Hindlimb muscle (tissue), 1 donor: ENCODE measurements at regions not wholly inside any gene's neighbourhood (a gene's known extent, or its start where the extent isn't known, plus 50 kb on each side); places are given as distances from the start of the nearest gene placed in this dataset.

Experiments used
- DNase-seq: peaks from one replicate; pipeline ENCODE4 v3.0.0-alpha.2; 2013

DNA sequence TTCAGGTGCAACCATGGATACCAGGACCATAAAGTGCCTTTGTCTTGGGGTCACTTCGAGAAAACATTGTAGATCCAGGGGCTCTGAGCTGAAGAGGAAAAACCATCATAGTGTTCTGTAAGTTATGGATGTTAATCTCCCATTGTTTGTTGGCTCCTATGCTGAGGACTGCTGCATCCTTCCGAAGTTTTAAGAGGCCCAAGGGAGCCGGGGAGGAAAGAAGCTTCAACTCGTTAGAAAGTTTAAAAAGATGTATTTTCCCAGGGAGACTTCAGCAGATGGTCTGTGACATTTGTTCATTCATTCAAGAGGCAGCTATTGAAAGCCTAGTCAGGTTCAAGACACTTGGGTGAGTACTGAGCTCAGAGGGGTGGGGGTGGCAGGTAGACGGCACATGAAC lies 378.8 kb upstream of the TBX3 start:
- peak; percentile 19 for DNase-seq

DNA sequence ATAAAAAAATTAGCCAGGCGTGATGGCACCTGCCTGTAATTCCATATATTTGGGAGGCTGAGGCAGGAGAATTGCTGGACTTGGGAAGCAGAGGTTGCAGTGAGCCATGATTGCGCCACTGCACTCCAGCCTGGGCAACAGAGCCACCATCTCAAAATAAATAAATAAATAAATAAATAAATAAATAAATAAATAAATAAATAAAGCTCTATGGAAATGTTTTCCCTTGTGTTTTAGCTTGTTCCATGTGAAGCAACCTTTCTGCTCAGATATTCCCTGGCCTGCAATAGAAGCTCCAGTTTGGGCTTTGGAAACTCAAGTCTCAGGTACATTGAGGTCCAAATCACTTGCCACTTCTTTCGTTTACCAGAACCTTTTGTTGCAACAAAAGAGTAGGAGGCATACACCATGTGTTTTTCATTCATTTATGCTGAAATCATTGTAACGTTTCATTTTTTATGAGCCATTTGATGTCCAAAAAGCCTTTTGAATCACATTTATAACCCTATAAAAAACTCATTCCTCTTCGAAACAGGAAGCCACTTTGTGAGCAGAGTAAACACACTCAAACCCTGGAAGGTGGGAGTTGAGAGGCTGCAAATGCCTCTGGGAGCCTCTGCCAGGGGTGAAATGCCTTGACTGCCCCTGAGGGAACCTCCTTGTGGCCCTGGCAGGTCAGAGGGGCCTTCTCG lies 376.6 kb upstream of the TBX3 start:
- no peak for DNase-seq

DNA sequence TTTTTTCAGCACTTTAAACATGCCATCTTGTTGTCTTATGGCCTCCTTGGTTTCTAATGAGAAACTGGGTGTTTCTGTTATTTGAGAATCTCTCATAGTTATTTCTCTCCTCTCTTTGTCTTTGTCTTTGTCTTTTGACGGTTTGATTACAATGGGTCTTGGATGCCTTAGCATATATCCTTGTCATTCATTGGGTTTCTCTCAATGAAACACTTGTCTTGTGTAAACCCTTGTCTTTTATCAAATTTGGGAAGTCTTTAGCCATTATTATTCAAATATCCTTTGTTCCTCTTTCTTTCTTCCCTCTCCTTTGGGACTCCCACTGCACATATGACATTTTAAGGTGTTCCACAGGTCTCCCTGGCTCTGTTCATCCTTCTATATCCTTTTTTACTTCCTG lies 373.5 kb upstream of the TBX3 start:
- DNase-seq, result no peak

DNA sequence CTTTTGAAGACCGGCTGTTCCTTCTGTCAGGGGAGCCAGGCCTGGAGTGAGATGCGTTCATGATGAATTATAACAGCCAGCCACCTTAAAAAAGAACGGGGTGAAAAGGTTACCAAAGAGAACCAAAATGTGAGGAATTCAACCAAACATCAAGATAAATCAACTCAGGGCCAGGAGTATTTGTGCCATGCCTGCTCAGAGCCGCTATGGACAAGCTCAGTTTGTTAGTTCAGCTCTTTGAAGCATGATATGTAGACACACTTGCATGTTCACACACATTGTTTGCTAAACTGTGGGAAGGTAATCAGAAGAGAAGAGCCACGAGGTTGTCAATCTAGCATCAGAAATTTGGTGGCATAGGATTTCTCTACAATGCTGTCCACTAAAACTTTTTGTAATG lies 367.4 kb upstream of the TBX3 start:
- no peak for DNase-seq

DNA sequence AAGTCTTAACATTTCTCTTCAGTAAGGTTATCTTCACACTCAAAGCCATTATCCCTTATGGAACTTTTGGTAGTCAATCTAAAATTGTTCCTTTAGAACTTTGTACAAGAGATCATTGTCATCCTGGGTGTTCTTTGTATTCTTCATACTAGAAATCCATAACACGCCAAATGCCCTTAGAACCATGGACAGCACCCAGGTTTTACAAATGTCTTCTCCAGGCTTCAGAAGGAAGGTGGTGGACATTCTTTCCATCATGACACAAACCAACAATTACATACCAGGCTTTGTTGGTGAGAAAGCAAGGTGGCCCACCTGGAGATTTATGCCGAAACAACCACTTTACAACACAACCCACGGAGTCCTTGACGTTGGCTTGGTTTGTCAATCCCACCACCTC lies 365.6 kb upstream of the TBX3 start:
- DNase-seq, result no peak

DNA sequence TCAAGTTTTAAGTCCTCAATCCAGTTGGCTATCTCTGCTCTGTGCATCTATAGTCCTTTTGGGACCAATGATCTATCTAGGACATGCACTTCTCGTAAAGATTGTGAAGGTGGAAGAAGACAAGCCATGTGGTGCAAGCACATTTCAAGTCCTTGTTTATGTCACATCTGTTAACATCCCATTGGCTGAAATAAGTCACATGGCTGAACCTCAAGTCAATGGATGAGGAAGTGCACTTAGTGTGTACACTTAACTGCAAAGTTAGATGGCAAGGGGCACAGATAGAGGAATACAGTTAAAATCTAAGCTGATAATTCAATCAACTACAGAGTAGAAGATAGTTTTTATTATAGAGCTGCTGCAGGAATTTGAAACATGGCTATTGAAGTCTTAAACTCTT lies 362.8 kb upstream of the TBX3 start:
- DNase-seq, result no peak

DNA sequence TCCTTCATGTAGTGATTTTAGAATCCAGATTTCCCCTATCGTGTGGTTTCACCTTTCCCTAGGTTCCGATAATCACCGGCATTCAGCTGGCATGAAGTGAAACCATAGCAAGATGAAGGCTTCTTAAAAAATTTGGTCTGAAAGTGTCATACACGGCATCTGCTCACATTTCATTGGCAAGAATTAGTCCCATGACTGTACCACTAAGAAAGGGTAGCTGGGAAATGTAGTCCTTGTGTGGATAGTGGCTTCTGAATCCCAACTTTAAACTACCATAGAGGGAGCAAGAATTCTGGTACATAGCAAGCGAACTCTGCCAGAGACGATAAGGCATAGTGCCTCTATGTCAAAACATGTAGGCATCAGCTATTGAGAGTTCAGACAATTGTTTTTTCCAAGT lies 360.1 kb upstream of the TBX3 start:
- DNase-seq, result no peak

DNA sequence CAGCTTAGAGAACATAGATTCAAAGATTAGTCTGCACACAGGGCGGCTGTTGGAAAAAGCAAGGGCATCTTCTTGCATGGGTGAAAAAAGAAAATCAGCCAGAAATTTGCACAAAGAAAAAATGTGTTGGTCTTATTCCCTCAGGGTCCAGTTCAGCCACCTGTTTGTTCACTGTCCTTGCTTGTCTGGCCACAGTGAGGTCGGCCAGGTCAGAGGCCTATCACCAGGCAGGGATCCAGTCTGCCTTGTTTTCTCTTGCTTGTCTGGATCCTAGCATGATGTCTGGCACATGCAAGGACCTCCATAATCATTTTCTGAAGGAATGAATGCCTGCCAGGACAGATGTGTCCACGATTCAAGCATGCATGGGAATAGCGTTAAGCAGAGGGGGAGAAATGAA lies 359.1 kb upstream of the TBX3 start:
- no peak for DNase-seq

DNA sequence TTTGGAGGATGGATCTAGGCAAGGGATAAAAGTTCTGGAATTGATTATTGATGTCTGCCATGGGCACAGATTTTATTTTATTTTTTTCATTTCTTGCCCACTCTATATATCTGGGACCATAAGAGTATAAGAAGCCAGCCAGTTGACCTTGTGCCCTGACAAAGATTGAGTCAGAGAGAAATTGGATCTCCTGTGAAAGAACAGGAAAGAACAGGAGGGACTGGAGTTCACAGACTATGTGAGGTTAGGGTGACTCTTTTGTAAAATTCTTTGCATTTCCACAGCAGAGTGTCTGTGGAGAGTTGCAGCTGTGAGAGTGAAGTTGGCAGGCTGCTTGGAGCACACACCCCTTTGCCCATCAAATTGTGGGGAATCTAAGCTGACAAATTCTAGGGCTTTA lies 358.4 kb upstream of the TBX3 start:
- DNase-seq, result no peak

DNA sequence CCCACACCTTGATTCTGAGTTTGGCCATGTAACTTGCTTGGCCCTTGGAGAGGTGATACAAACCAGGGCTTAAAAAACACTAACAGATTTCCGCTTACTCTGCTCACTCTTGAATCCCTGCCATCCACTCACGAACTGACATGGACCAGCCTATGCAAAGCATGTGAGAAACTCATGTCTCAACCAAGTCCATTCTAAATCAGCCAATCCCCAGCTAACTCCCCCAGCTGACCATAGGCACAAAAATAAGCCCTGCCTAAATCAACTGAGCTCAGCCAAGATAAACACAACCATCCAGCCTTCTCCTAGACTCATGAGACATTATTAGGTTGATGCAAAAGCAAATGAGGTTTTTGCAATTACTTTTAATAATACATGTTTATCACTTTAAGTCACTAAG lies 353.9 kb upstream of the TBX3 start:
- no peak for DNase-seq

DNA sequence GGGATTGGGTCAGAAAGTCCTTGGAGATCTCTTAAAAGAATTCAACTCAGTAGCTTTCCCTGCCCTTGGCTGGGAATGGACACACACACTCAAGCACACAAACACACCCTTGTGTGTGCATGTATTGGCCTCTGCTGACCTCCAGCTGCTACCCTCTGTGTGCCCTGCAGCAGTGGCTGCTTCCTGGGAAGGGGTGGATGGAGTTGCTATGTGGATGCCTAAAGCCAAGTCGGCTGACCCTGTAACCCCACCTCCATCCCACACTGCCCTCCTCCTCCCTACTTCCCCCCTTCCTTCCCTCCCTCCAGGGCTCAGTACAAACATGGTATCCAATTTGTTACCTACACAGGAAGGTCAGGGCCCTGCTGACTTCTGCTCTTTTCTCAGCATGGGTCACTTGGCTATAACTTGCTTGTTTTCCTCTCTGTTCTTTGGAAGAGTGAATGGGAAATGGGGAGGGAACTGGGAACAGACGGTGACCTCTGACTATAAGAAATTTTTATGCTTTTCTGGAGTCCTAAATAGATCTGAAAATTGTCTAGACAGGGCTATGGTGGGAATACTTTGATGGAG lies 351.6 kb upstream of the TBX3 start:
- DNase-seq, result no peak

DNA sequence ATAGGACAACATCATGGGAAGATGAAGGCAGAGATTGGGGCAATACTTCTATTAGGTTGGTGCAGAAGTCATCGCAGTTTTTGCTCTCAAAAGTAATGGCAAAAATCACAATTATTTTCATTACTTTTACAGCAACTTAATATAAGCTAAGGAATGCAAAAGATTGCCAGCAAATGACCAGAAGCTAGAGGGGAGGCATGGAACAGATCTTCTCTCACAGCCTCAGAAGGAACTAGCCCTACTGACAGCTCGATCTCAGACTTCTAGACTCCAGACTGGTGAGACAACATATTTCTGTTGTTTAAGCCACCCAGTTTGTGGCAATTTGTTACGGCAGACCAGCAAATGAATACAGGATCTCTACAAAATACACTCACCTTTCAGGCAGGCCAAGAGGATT lies 348.5 kb upstream of the TBX3 start:
- no peak for DNase-seq

DNA sequence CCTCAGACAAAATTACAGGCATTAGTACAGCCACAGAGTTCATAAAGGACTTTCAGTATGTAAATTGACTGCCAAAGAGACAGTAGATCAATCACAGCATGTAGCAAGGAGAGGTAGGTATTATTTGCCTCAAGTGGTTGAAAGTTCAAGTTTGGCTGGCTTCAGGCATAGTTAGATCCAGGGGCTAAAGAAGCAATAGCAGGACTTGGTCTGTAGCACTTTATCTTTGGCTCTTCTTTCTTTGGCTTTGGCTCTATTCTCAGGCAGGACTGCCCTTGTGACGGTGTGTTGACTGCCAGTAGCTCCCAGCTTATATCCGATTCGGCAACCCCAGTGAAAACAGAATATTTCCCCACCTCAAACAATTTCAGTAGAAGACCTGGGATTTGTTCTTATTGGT lies 346.0 kb upstream of the TBX3 start:
- no peak for DNase-seq

DNA sequence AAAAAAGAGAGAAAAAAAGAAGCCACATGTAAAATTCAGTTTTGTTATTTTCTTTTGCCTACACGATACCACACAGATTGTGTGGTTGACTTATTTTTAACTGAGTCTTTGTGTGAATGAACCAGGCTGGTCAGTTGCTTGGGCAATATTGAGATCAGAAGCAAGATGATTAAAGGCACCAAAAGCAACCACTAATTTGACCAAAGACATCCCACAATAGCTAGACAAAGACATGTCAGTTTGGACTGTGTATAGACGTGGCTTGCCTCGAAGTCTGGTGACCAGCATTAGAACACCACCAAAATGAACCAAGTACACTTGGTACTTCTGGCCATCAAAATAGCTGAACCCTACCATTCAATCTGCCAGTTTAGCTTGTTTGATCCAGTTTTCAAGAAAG lies 340.6 kb upstream of the TBX3 start:
- no peak for DNase-seq

DNA sequence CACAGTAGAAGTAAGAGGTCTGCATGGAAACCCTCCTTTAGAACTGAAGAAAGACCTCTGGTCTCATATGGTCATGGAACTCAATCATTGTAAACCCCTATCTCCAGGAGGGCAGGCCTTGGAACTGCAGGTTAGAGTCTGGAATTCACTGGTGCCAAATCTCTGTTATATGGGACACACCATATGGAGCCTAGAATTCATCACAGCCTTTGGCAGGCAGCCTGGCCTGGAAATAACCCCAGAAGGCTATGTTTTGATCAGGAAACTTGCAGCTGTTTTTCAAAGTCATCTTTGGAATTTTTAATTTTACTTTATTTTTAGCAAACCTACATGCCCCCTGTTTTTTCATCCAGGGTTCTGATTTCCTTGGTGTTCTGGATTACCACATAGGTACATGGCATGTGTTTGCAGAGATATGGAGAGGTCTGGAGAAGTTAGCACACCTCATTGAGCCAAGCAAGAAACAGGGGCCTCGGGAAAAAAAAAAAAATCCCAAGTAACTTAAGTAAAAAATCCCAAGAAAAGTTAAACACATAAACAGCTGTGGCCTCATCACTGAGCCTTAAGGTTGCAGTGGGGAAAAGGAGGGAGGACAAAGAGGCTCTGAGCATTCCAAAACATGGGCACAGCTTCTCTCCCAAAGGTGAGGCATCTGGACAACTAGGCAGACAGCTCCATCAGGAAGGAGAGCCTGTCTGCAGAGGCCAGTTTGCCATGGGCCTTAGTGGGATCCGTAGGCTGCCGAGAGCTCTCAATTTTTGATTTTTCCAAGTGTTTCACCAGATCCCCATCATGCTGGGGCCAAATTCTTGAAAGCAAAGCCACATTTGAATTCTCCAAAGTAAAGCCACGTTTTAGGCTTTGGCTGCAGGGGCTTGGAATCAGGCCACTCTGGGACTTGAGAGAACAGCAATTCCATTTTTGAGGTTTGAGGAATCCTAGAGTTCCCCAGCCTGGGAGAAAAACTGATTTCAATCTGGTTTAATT lies 339.6 kb upstream of the TBX3 start:
- DNase-seq, result peak; percentile 81

DNA sequence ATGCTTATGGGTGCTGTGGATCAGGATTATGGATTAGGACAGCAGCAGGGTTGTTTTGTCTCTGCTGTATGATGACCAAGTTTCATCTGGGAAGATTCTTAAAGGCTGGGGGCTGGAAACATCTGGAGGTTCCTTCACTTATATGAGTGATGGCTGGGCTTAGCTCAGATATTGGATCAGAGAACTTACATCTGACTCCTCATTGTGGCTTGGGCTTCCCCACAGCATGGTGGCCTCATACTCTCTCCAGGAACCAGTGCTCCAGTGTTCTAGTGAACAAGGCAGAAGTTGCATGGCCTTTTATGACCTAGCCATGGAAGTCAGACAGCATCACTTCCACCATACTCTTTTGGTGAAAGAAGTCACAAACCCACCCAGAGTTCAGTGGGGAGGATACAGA lies 336.1 kb upstream of the TBX3 start:
- DNase-seq, result no peak

DNA sequence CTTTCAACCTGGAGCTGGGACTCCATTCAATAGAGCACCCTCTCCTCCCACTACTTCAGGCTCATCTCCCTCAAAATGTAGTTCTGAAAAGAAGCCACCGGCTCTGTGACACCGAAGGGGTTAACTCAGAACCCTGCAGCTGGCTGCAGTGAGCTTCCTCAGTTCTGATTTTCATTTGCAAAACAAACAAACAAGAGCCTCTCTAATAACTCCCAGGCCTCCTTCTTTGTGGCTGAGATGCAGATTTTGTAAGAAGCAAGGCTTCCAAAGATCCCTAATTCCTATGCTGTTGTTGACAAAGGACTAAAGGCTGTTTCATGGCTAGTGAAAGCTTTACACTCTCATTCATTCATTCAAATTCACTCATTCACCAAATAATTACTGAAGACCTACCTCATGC lies 333.4 kb upstream of the TBX3 start:
- DNase-seq, result no peak

DNA sequence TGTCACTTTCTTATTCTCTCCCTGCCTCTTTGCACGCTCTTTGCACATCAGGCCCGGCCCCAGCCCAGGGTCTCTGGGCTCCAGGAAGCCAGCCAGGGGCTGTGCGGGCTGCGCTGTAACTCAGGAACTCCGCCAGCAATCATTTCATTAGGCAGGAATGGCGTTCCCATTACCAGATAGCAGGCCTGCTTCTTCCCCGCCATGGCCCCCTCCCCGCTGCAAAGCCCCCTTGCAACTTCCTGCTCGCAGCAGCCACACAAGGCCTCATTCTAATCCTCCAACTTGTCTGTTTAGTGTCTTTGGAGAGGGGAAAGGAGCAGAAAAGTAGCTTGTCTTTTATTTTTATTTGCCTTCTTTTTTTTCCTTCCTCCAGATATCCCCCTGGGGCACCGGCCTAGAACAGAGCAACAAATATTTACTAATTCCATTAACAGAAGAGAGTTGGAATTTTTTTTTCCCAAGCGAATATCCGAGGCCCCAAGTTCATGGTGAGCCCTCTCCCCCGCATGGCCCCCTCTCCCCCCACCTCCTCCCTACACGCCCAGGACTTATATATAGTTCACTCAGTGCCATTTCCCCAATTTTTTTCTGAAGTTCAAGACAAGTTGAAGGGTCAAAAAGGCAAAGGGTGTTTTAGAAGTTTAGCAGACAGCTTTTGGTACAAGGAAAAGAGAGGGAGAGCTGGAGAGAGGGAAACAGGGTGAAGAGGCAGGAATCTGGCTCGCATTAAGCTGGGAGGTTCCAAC lies 329.4 kb upstream of the TBX3 start:
- peak; percentile 50 for DNase-seq

DNA sequence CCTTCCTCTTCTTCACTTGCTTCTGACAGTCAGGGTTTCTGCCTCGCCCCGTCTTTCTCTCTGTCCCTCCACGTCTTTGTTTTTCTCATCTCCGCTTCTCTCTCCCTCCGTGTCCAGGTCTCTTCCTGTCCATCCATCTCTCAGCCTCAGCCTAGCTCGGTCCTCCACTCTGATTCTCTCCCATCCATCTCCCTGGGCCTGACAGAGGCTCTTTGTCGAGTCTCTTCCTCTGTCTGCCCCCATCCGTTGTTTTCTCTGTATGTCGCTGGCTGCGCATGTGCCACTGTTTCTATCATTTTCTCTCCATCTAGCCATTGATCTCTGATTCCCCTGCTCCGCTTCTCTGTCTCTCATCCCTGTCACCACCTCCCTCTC lies 328.9 kb upstream of the TBX3 start:
- DNase-seq, result no peak

DNA sequence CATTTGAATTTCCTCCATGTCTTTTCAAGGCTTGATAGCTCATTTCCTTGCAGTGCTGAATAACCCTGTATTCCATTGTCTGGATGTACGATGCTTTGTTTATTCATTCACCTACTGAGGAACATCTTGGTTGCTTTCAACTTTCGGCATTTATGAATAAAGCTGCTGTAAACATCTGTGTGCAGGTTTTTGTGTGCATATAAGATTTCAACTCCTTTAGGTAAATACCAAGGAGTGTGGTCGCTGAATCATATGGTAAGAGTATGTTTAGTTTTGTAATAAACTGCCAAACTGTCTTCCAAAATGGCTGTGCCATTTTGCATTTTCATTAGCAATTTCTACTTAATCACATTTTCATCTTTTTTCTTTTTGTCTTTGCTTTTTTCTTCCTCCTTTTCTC lies 327.7 kb upstream of the TBX3 start:
- DNase-seq, result no peak

DNA sequence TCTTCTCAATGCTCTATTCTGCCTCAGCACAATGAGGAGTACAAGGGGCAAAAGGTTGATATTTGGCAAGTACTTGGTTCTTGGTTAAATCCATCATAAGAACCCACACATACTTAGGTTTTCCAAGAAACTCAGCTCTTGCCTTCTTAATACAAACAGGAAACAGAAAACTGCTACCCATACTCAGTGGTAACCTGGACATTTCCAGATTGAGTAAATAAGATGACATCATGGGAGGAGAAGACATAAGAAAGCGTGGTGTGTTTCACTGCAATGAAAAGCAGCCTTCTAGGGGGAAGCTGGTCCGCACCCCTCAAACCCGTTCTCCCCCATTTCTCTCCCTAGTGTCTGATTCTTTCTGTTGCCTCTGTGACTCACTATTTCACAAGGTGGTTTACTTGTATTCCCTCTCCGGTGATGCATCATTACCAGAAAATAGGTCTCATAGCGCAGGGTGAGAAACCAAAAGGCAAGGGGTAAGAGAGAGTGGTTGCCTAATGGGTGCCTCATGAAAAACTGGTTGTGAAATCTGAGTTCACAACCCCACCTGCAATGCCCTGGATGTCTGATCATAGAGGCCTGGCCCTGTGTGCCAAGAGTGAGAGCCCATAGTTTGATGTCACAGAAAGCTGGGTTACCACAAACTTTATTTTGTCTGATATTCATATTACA lies 326.5 kb upstream of the TBX3 start:
- no peak for DNase-seq

DNA sequence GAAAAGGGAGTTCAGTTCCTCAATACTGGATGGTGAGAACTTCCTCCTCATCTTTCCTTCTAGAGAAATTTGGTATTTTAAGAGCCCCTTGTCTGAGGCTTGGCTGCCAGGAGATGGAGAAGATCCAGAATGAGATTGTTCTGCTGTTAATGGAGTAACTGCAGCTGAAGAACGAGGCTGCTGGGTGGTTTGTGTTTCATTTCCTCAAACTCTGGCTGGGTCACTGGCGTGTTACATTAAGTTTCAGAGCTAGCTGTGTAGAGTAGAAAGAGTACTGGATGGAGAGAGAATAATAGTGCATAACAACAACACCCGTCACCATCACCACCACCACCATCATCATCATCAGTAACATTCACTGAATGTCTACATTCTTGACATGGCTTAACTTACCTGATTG lies 325.0 kb upstream of the TBX3 start:
- DNase-seq, result no peak
